GM21528 (cell line): ENCODE measurements at regions not wholly inside any gene's neighbourhood (a gene's known extent, or its start where the extent isn't known, plus 50 kb on each side); places are given as distances from the start of the nearest gene placed in this dataset.
"Not testable (repeated sequence)": the region's sequence is repeated elsewhere in the genome, so short reads cannot be mapped to it uniquely, and the experiment has no call there.

Experiments
- ATAC-seq: cut with Tn5 transposase; IDR thresholded peaks from one replicate; pipeline ENCODE4 v1.9.1; 2021; ENCODE audit warnings: mild to moderate bottlenecking, moderate library complexity; ENCODE audit not compliant: unreplicated experiment, low FRiP score

GRCh38 chr4:125262502-125262901 lies 52.3 kb upstream of the FAT4 start:
- no peak for ATAC-seq

DNA sequence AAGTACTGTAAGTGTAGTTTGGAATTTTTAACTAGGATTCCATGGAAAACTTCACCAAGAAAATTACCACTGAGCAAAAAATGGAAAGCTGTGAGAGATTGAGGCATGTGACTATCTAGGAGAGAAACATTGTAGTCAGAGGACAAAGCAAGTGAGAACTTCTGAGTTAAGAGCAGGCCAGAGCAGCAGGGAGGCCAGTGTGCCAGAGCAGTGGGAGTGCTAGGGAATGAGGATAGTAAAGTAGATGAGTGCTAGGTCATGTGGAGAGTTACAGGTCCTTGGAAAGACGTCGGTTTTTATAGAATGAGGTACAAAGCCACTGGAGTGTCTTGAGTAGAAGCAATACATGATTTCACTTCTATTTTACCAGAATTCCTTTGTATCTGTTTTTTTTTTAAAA lies 52.7 kb upstream of the FAT4 start:
- no peak for ATAC-seq

GRCh38 chr4:125254106-125254505 lies 60.6 kb upstream of the FAT4 start:
- ATAC-seq, result no peak

DNA sequence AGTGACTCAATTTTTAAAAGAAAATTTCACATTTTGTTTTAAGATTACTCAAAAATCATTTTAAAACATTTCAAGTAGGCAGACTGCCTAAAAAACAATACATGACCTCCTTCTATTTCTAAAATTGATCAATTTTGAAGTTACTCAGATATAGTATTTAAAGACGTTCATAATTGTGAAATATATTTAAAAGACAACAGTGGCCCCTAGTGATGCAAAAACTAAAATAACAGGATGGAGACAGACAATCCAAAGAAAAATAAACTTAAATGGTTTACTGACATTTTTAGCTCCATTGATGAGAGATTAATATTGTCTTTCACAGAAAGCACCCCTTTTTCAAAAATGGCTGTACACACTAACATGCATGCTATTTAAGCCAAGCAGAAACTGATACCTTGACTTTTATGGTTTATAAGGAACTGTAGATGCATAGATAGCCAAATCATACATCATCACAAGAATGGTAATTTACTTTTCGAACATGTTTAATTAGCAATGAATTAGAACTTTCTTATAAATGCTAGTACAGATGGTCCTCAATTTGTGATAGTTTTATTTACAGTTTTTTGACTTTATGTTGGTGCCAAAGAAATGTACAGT lies 69.8 kb upstream of the FAT4 start:
- ATAC-seq, result no peak

GRCh38 chr4:125243789-125244397 lies 70.9 kb upstream of the FAT4 start:
- no peak for ATAC-seq

DNA sequence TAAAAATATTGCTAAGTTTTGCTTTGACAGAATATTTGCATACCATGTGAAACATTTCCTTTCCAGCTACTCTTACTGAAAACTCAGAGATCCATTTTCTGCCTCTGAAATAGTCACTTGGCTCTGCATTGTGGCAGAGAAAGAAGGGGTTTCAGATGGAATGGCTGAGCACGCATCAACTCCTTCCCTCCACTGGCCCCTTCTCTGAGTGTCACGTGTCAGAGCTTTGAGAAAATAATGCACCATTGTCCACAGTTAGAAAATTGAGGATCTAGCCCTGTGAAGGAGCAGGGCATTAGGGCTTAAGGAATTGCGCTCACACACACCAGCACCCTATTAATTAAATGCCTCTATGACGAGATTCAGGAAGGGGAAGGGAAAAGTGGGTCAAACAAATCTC lies 78.8 kb upstream of the FAT4 start:
- ATAC-seq, result no peak

DNA sequence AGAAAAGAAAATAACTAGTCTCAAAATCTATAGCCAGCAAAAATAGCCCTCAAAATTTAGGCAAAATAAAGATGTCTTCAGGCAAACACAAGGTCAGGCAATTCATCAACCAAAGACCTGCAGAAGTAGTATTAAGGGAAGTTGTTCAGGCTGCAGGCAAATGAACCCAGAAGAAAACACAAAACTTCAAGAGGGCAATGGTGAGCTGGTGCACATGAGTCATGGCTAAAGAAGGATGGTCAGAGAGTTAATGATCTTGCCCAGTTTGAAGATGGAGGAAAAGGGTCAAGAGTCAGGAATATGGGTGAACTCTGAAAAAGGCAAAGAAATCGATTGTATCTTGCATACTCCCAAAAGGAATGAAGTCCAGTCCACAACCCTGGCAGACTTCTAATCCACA lies 83.1 kb upstream of the FAT4 start:
- ATAC-seq, result no peak

DNA sequence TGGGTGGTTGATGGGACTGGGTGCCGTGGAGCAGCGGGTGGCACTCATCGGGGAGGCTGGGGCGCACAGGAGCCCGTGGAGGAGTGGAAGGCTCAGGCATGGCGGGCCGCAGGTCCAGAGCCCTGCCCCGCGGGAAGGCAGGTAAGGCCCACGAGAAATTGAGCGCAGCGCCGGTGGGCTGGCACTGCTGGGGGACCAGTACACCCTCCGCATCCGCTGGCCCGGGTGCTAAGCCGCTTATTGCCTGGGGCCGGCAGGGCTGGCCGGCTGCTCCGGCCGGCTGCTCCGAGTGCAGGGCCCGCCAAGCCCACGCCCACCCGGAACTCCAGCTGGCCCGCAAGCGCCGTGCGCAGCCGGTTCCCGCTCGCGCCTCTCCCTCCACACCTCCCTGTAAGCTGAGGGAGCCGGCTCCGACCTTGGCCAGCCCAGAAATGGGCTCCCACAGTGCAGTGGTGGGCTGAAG lies 85.1 kb upstream of the FAT4 start:
- ATAC-seq, result no peak

DNA sequence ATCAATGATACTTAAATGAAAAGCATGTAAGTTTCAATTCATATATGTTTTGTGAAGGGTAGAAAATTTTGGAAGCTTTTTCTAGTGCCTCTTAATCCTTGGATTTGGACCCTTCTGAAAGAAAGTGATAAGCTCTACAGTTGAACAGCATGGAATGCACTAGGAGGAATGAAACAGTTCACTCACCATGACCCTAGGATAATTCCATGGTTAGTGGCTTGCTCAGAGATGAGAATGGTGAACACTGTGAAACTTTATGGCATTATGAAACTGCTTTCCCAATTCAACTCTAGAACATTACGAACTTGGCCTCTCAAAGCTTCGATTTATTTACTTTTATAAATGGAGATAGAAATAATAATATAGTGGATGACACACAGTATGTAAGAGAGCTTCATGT lies 88.9 kb upstream of the FAT4 start:
- no peak for ATAC-seq

DNA sequence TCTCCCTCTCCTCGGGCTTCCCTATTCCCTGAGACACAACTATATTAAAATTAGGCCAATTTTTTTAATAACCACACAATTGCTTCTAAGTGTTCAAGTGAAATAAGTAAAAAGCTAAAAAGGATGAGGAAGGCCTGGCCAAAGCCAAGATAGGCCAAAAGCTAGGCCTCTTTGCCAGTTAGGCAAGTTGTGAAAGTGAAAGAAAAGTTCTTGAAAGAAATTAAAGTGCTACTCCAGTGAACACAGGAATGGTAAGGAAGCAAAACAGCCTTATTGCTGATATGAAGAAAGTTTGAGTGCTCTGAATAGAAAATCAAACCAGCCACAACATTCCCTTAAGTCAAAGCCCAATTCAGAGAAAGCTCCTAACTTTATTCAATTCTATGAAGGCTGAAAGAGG lies 114.2 kb upstream of the FAT4 start:
- ATAC-seq, result no peak

- ATAC-seq, result no peak
These were observed 115.8 kb upstream of the FAT4 start for GRCh38 chr4:125198916-125199315.

- not testable (repeated sequence) for ATAC-seq
These were observed 122.8 kb upstream of the FAT4 start for GRCh38 chr4:125191874-125192459.

- no peak for ATAC-seq
These were observed 123.5 kb upstream of the FAT4 start for GRCh38 chr4:125191232-125191631.

DNA sequence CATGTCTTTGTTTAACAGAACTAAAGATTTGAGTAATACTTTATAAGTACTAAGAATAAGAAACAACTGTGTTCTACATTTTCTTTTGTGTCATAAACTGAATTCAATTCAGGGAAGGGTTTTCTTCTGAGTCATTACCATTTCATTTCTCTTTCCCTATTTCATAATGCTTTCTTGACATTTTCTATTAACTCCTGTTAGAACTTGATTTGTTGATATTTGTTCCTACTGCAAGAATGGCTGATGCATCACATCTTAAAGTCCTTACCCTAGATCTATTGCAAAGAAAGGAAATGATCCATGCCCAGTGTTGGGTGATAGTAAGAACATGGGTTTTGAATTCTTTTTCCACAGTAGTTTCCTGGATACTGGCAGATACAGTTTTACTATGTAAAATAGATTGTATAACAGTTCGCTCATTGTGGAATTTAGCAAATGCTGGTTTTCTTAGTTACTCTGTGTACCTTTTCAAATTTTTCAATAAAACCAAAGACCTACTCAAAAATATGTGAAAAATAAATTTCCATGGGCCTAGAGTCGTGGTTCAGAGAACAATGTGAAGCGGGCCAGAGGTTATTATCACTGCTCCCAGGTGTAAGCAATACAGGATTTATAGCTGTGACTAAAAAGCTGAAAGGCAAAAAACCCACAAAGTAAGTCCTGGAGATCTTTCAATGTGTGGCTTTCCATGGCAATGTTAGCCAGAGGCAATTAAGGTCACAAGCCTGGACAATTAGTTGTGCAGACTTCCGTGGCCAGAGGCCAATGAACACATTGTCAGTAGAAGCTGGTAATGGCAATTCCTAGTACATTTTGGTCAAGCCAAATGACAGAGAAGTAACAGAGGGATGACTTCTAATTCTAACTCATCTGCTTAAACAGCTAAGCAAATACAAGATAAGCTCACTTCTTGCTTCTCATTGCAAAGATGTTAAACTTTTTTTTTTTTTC lies 127.3 kb upstream of the FAT4 start:
- ATAC-seq, result no peak

- no peak for ATAC-seq
These were observed 130.6 kb upstream of the FAT4 start for GRCh38 chr4:125184116-125184515.

DNA sequence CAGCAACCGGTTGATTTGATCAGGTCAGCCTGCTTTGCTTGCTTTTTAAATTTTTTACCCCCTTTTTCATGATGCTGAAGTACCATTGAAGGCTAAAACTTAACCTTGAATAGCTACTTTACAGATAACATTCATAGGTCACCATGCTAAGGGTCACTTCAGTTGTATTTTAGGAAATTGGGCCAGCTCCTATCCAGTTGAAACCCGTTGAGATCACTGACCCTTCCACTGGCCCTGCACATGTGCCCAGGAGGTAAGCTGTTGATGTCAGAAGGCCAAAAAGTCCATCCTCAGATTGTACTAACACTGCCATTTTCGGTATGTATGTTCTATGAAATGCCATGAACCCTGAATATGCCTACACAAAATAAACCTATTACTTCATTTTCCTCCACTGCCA lies 133.0 kb upstream of the FAT4 start:
- no peak for ATAC-seq

DNA sequence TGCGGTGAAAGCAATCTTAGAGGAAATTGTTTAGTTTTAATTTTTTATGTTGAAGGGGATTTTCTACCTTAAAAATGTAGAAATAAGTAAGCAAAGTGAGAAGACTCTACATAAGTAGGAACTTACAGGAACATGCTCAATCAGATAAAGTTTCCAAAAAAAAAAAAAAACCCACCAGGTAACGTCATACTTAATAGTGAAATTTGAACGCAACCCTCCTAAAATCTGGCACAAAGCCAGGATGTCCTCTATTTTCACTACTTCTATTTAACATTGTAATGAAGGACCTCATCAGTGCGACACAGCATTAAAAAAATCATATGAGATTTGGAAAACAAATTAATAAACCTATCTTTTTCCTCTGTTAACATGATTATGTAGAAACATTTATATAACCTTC lies 135.0 kb upstream of the FAT4 start:
- ATAC-seq, result no peak

GRCh38 chr4:125169192-125169591 lies 145.6 kb upstream of the FAT4 start:
- ATAC-seq, result no peak

GRCh38 chr4:125168531-125168930 lies 146.2 kb upstream of the FAT4 start:
- ATAC-seq, result no peak

DNA sequence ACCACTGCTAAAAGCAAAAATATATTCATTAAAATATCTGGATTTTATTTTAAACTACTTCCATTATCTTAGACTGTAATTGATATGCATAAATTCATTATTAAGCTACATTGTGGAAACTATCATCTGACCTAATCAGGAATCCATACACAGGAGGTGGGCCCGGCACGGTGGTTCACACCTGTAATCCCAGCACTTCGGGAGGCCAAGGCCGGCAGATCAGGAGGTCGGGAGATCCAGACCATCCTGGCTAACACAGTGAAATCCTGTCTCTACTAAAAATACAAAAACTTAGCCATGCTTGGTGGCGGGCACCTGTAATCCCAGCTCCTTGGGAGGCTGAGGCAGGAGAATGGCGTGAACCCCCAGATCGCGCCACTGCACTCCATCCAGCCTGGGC lies 148.7 kb upstream of the FAT4 start:
- ATAC-seq, result not testable (repeated sequence)

- ATAC-seq, result no peak
These were observed 155.8 kb upstream of the FAT4 start for GRCh38 chr4:125159001-125159400.
